Small intestine (tissue), 7 donors: ENCODE measurements at regions not wholly inside any gene's neighbourhood (a gene's known extent, or its start where the extent isn't known, plus 50 kb on each side); places are given as distances from the start of the nearest gene placed in this dataset.
"Not testable (repeated sequence)": the region's sequence is repeated elsewhere in the genome, so short reads cannot be mapped to it uniquely, and the experiment has no call there.

Experiments used
- DNase-seq, 2 donors: peaks; one replicate each; pipeline versions ENCODE4 v3.0.0 to v3.0.0-alpha.2; 2013
- FAIRE-seq: peaks from 2 replicates; lab custom pipeline; 2012; peaks lifted over from hg19 to GRCh38; lab: Jason Lieb, UNC
- H3K27ac ChIP-seq, 3 donors: one replicate each; pipeline ENCODE4 v1.5.1; 2013; ENCODE audit warnings: low read length in 2 of 3, mild to moderate bottlenecking in 2 of 3, control low read depth in 1 of 3, inconsistent platforms in 1 of 3, low read depth in 1 of 3, moderate library complexity in 1 of 3
- H3K27me3 ChIP-seq, 3 donors: one replicate each; pipeline ENCODE4 v1.6.1; 2013; ENCODE audit warnings: low read length in 3 of 3, inconsistent platforms in 1 of 3; ENCODE audit not compliant: control insufficient read depth in 3 of 3, insufficient read depth in 3 of 3
- H3K36me3 ChIP-seq, 3 donors: one replicate each; pipeline ENCODE4 v1.6.1; 2013; ENCODE audit warnings: low read length in 3 of 3, inconsistent platforms in 1 of 3, low read depth in 1 of 3, mild to moderate bottlenecking in 1 of 3, moderate library complexity in 1 of 3; ENCODE audit not compliant: control insufficient read depth in 3 of 3, insufficient read depth in 2 of 3
- H3K4me1 ChIP-seq, 3 donors: one replicate each; pipeline ENCODE4 v1.6.1; 2013; ENCODE audit warnings: low read length in 2 of 3, inconsistent platforms in 1 of 3, low read depth in 1 of 3, mild to moderate bottlenecking in 1 of 3, moderate library complexity in 1 of 3; ENCODE audit not compliant: control insufficient read depth in 3 of 3, insufficient read depth in 2 of 3
- H3K4me3 ChIP-seq, 3 donors: one replicate each; pipeline ENCODE4 v1.5.1; 2013; ENCODE audit warnings: low read length in 3 of 3, control low read depth in 1 of 3, inconsistent platforms in 1 of 3, low read depth in 1 of 3, mild to moderate bottlenecking in 1 of 3, moderate library complexity in 1 of 3
- H3K9me3 ChIP-seq, 2 donors: one replicate each; pipeline ENCODE4 v1.6.1; 2013; ENCODE audit warnings: low read depth in 1 of 2, low read length in 1 of 2; ENCODE audit not compliant: control insufficient read depth in 2 of 2, insufficient read depth in 1 of 2
- WGBS, 3 donors: extraction: QIAGEN DNeasy Blood & Tissue Kit; methylation state at CpG; one replicate each; pipeline ENCODE4 v1.1.7; 2013; 5-methylcytosine and 5-hydroxymethylcytosine counted together
- donor health status: healthy with polysubstance abuse.
- donor health status: control.
- donor health status: control.
- donor health status: Bipolar disorder and iron deficiency.
- donor health status: healthy.

- H3K4me1 ChIP-seq: no peaks in the 10 kb centered on the region
- 63 to 79% (median 73%) methylated on average over 2 of the region's 2 CpGs for WGBS, 3 donors
- no peak for FAIRE-seq
- no peaks in the 10 kb centered on the region for H3K27me3 ChIP-seq
- no peak for DNase-seq
- H3K36me3 ChIP-seq: no peaks in the 10 kb centered on the region
- no peaks in the 10 kb centered on the region for H3K9me3 ChIP-seq
- H3K4me3 ChIP-seq: no peak overlapping the region
- no peak overlapping the region for H3K27ac ChIP-seq
Measured at GRCh38 chr6:120489941-120490340, 844.3 kb downstream of the TBC1D32 start.

GRCh38 chr6:120484146-120484545, 850.1 kb downstream of the TBC1D32 start:
- 83 to 91% (median 84%) methylated on average over 2 of the region's 2 CpGs for WGBS, 3 donors
- FAIRE-seq: no peak
- H3K27me3 ChIP-seq: no peaks in the 10 kb centered on the region

GRCh38 chr6:120478650-120479049, 855.6 kb downstream of the TBC1D32 start:
- DNase-seq (no peak), FAIRE-seq (no peak)
- H3K27ac ChIP-seq: no peak overlapping the region
- H3K9me3 ChIP-seq: peaks cover 0 to 2% of the 10 kb centered on the region in 2 donors
- H3K36me3 ChIP-seq: no peaks in the 10 kb centered on the region
- H3K4me1 ChIP-seq: no peaks in the 10 kb centered on the region
- no peaks in the 10 kb centered on the region for H3K27me3 ChIP-seq
- no peak overlapping the region for H3K4me3 ChIP-seq
- WGBS, 3 donors: 37 to 69% (median 39%) methylated on average over 1 of the region's 1 CpG

More at GRCh38 chr6:120484146-120484545, 850.1 kb downstream of the TBC1D32 start:
- DNase-seq: no peak
- Histone ChIP-seq H3K27ac (no peak overlapping the region), H3K9me3 (peaks cover 0 to 2% of the 10 kb centered on the region in 2 donors), H3K36me3 (no peaks in the 10 kb centered on the region), H3K4me3 (no peak overlapping the region), H3K4me1 (no peaks in the 10 kb centered on the region)

DNA sequence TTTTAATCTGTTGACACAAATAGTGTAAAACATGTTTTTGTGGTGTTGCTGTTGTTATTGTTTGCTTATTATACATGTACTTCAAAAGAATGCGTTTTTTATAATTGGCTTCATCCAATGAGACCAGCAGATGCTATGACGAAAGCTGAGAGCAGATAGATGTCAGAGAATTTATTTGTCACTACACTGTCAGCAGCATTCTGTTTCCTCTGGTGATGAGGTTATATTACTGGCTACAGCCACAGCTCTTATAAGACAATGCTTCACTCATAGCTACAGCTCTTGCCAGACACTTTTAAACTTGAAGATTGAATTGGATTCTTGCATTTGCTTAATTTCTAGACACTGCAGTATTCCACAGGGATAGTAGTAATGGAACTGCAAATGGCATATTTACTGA, 860.5 kb downstream of the TBC1D32 start:
- DNase-seq (no peak), FAIRE-seq (no peak)
- 66 to 73% (median 71%) methylated on average over 2 of the region's 2 CpGs for WGBS, 3 donors
- Histone ChIP-seq H3K36me3 (no peaks in the 10 kb centered on the region), H3K4me3 (no peak overlapping the region), H3K27ac (no peak overlapping the region), H3K9me3 (peaks cover 0 to 8% of the 10 kb centered on the region in 2 donors), H3K27me3 (no peaks in the 10 kb centered on the region), H3K4me1 (no peaks in the 10 kb centered on the region)

- 66 to 81% (median 73%) methylated on average over 1 of the region's 1 CpG for WGBS, 3 donors
Measured at GRCh38 chr6:120468486-120468885, 865.8 kb downstream of the TBC1D32 start.

DNA sequence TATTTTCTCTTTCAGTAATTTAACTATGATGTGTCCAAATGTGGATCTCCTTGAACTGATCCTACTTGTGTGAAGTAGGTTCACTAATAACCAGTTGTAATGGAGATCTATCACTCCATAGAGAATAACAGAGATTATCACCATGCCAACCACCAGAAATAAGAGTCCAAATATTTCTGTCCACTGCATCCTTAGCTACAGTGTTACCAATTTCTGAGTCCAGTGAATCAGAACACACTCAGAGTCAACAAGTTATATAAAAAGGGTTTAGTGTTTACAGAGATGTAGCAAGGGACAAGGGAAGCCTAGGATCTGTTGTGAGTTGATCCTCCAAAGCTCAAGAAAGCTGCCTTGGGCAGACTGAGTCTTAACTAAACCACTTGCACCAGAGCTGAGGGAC, 882.8 kb downstream of the TBC1D32 start:
- no peak for FAIRE-seq
- H3K9me3 ChIP-seq: no peaks in the 10 kb centered on the region

More at GRCh38 chr6:120468486-120468885, 865.8 kb downstream of the TBC1D32 start:
- no peak overlapping the region for H3K27ac ChIP-seq
- no peaks in the 10 kb centered on the region for H3K27me3 ChIP-seq
- H3K4me1 ChIP-seq: no peaks in the 10 kb centered on the region
- FAIRE-seq (no peak), DNase-seq (no peak)
- no peaks in the 10 kb centered on the region for H3K36me3 ChIP-seq
- no peak overlapping the region for H3K4me3 ChIP-seq
- peaks cover 0 to 8% of the 10 kb centered on the region in 2 donors for H3K9me3 ChIP-seq

GRCh38 chr6:120447605-120448004, 886.7 kb downstream of the TBC1D32 start:
- DNase-seq: no peak
- H3K4me3 ChIP-seq: no peak overlapping the region
- no peak overlapping the region for H3K27ac ChIP-seq
- no peaks in the 10 kb centered on the region for H3K36me3 ChIP-seq
- FAIRE-seq: no peak
- no peaks in the 10 kb centered on the region for H3K4me1 ChIP-seq
- H3K9me3 ChIP-seq: no peaks in the 10 kb centered on the region
- 39 to 58% (median 49%) methylated on average over 3 of the region's 3 CpGs for WGBS, 3 donors
- no peaks in the 10 kb centered on the region for H3K27me3 ChIP-seq

More for the DNA sequence above, 882.8 kb downstream of the TBC1D32 start:
- no peak overlapping the region for H3K27ac ChIP-seq
- no peaks in the 10 kb centered on the region for H3K36me3 ChIP-seq
- no peaks in the 10 kb centered on the region for H3K4me1 ChIP-seq
- DNase-seq: no peak
- no peak overlapping the region for H3K4me3 ChIP-seq
- H3K27me3 ChIP-seq: no peaks in the 10 kb centered on the region

- H3K9me3 ChIP-seq: peaks cover 0 to 12% of the 10 kb centered on the region in 2 donors
- 79 to 87% (median 79%) methylated on average over 11 of the region's 11 CpGs for WGBS, 3 donors
- H3K27me3 ChIP-seq, H3K27ac ChIP-seq, FAIRE-seq, H3K4me1 ChIP-seq, H3K4me3 ChIP-seq, DNase-seq, H3K36me3 ChIP-seq: not testable (repeated sequence)
Measured at GRCh38 chr6:120432840-120433239, 901.4 kb downstream of the TBC1D32 start.

- FAIRE-seq (no peak), DNase-seq (no peak)
- H3K27me3 ChIP-seq: no peaks in the 10 kb centered on the region
- H3K4me1 ChIP-seq: no peaks in the 10 kb centered on the region
- H3K9me3 ChIP-seq: peaks cover 0 to 12% of the 10 kb centered on the region in 2 donors
- H3K4me3 ChIP-seq: no peak overlapping the region
- WGBS, 3 donors: 96 to 97% (median 97%) methylated on average over 11 of the region's 11 CpGs
- no peak overlapping the region for H3K27ac ChIP-seq
- no peaks in the 10 kb centered on the region for H3K36me3 ChIP-seq
Measured at GRCh38 chr6:120431841-120432240, 902.4 kb downstream of the TBC1D32 start.
